ENCODE measurements at regions not wholly inside any gene's neighbourhood (a gene's known extent, or its start where the extent isn't known, plus 50 kb on each side); places are given as distances from the start of the nearest gene placed in this dataset.

DNA sequence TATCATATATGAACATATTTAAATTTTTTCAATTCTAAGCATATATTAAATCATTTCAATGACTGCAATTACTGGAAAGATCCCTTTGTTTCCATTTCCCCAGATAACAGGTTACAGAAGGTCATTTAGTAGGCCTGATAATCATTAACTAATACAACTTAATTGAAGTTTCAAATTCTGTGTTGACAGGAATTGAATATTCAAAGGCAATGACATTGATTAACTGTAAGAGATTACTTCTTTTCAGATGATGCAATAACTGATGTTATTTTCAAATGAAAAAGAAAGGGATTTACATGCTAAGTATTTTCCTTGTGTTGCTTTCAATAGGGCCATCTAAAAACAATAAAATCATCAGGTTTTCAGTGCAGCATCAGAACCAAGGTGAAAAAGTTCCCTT lies 81.1 kb upstream of the ENPEP start:
- Mint-ChIP-seq H3K27ac (no peak overlapping the region), H3K9me3 (no peaks in the 10 kb centered on the region), H3K4me1 (no peaks in the 10 kb centered on the region), H3K36me3 (no peaks in the 10 kb centered on the region), H3K4me3 (no peak overlapping the region), H3K27me3 (peaks cover 10 to 18% of the 10 kb centered on the region in 2 donors)
- no peak for DNase-seq
- no peak for ATAC-seq (replicated peaks)

DNA sequence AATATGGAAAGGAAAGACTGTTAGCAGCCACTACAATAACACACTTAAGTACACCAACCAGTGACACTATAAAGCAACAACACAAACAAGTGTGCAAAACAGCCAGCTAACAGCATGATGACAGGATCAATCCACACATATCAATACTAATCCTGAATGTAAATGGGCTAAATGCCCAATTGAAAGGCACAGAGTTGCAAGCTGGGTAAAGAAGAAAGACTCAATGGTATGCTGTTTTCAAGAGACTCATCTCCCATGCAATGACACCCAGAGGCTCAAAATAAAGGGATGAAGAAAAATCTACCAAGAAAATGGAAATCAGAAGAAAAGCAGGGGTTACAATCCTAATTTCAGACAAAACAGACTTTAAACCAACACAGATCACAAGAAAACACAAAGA lies 94.2 kb upstream of the ENPEP start:
- DNase-seq (no peak), ATAC-seq (replicated peaks) (no peak)
- Mint-ChIP-seq H3K4me1 (no peaks in the 10 kb centered on the region), H3K36me3 (peaks cover 4 to 7% of the 10 kb centered on the region in 2 donors), H3K27me3 (peaks cover 0 to 6% of the 10 kb centered on the region in 2 donors), H3K27ac (no peak overlapping the region), H3K9me3 (peaks cover 22 to 31% of the 10 kb centered on the region in 2 donors), H3K4me3 (no peak overlapping the region)

DNA sequence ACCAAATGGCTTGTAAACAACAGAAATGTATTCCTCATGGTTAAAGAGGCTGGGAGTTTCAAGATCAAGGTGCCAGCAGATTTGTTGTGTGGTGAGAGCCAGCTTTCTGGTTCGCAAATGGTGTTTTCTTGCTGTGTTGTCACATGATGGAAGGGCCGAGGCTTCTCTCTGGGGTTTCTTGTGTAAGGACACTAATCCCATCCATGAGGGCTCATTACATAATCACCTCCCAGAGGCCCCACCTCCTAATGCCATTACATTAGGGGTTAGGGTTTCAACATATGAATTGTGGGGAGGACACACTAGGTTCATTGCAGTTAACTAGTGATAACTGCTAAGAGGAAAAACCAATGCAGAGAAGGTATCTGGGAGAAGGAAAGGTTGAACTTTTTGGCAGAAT lies 103.5 kb upstream of the ENPEP start:
- H3K4me1 Mint-ChIP-seq, result no peaks in the 10 kb centered on the region
- H3K9me3 Mint-ChIP-seq, result peaks cover 0 to 7% of the 10 kb centered on the region in 2 donors
- no peaks in the 10 kb centered on the region for H3K36me3 Mint-ChIP-seq
- ATAC-seq (replicated peaks) (no peak), DNase-seq (no peak)
- H3K4me3 Mint-ChIP-seq, result no peak overlapping the region
- peaks cover 0 to 15% of the 10 kb centered on the region in 2 donors for H3K27me3 Mint-ChIP-seq
- no peak overlapping the region for H3K27ac Mint-ChIP-seq

DNA sequence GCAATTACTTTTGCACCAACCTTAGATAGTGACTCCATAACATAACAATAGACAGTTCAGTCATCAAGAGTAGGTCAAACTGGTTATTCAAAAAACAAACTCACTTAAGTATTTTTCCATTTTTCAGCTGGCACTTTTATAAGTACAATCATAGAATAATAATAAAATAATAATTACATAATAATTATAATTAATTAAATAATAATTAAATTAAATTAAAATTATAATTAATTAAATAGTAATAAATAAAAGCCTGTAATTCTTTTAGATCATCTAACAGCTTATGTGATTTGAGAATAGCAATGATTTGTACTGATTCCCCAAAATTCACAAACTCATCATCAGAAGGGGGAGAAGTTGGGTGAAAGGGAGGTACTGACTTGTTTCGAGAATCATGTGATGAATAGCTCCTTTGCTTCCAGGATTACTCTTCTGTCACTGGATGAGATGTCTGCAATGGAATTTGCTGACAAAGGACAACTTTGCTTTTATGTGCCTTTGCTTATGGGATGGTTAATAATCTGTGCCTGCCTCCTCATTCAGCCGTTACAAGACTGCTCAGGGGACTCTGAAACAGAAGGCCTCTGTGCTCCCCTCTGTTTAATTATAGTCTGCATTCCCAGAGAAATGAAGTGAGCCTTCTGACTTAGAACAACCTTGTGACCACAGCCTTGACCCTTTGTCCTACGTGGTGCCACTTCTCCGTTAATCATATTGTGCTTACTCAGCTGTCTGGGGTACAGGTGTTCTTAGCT lies 104.8 kb upstream of the ENPEP start:
- Mint-ChIP-seq H3K4me3 (no peak overlapping the region), H3K36me3 (no peaks in the 10 kb centered on the region), H3K27me3 (peaks cover 0 to 19% of the 10 kb centered on the region in 2 donors), H3K9me3 (peaks cover 0 to 7% of the 10 kb centered on the region in 2 donors), H3K27ac (no peak overlapping the region), H3K4me1 (no peaks in the 10 kb centered on the region)
- DNase-seq (no peak), ATAC-seq (replicated peaks) (no peak)

DNA sequence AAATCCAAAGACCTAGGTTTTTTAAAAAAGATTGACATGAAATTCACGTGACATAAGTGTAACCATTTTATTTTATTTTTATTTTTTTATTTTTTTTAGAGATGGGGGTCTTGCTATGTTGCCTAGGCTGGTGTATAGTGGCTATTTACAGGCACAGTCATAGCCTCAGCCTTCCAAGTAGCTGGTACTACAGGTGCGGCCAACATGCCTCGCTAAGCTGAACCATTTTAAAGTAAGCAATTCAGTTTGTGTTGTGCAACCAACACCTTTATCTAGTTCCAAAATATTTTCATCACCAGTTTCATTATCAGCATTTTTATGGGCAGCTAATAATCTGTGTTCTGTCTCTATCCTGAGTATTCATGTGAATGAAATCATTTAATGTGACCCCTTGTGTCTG lies 107.5 kb upstream of the ENPEP start:
- no peak for ATAC-seq (replicated peaks)
- no peak for DNase-seq
- H3K27me3 Mint-ChIP-seq, result peaks cover 0 to 15% of the 10 kb centered on the region in 2 donors
- peaks cover 0 to 7% of the 10 kb centered on the region in 2 donors for H3K9me3 Mint-ChIP-seq
- no peak overlapping the region for H3K4me3 Mint-ChIP-seq
- H3K4me1 Mint-ChIP-seq, result no peaks in the 10 kb centered on the region
- H3K27ac Mint-ChIP-seq, result no peak overlapping the region
- H3K36me3 Mint-ChIP-seq, result no peaks in the 10 kb centered on the region

DNA sequence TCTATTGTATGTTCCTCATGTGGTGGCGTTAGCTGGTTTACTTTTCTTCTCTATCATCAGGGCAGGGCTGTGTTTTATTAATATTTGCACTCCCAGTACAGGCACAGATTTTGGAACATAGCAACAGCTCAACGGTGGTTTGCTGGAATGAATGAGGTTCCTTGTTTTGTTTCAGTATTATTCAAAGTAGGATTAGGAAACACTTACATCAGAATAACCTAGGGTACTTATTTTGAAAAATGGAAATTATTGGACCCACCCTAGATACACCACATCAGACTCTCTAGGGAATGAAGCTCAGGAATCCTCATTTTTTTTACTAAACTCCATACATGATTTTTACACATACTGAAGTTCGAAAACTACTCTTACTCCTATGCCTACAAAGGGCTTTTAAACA lies 108.8 kb upstream of the ENPEP start:
- no peaks in the 10 kb centered on the region for H3K4me1 Mint-ChIP-seq
- ATAC-seq (replicated peaks), result no peak

DNA sequence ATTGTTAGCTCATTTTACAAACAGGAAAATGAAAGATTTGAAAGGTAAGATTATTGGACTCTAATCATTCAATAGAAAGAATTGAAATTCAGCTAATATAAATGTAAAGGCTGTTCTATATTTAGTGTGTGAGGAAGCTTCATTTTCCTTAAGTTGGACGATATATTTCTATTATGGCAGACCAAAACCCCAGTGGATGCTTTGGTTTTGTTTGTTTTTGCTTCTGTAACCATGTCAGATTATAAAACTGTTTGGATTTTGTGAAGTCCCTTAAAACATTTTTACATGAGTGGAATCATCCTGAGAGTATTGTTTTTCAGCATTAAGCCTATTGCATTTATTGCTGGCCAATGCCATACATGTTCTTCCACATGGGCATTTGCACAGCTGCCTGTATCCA lies 110.2 kb upstream of the ENPEP start:
- no peak for DNase-seq
- Mint-ChIP-seq H3K36me3 (no peaks in the 10 kb centered on the region), H3K27ac (no peak overlapping the region), H3K4me1 (no peaks in the 10 kb centered on the region), H3K4me3 (no peak overlapping the region), H3K27me3 (peaks cover 0 to 5% of the 10 kb centered on the region in 2 donors), H3K9me3 (no peaks in the 10 kb centered on the region)
- ATAC-seq (replicated peaks), result no peak

More for the DNA sequence above, 108.8 kb upstream of the ENPEP start:
- H3K27me3 Mint-ChIP-seq, result peaks cover 0 to 9% of the 10 kb centered on the region in 2 donors
- H3K27ac Mint-ChIP-seq, result no peak overlapping the region
- no peak for DNase-seq
- H3K9me3 Mint-ChIP-seq, result no peaks in the 10 kb centered on the region
- no peaks in the 10 kb centered on the region for H3K36me3 Mint-ChIP-seq
- no peak overlapping the region for H3K4me3 Mint-ChIP-seq

DNA sequence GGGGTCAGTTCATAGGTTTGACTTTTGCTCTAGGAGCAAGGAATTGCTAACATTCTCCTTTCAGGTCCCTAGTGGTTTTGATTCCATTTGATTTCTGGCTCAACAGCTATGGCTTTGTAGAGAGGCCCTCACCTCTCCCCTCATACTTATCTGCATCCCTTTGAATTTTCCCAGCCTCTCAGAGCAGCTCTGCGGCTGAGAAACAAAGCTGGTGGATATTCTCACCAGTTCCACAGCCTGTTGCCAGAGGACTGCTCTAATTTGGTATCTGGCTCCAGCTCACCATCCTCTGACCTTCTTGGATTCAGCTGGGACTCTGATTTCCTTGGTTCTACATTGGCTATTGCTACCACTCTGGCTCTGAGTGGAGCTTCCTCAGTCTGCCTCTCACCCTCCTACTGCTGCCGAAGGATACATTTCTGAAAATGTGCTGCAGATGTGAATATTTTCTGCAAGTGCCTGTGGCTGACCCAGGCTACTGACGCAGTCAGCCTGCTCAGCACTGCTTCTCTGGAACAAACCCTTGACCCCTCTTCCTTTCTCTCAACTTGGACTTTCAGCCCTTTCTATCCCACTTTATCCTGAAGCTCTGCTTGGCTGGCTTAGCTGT lies 110.9 kb upstream of the ENPEP start:
- no peaks in the 10 kb centered on the region for H3K9me3 Mint-ChIP-seq
- ATAC-seq (replicated peaks) (no peak), DNase-seq (no peak)
- no peak overlapping the region for H3K4me3 Mint-ChIP-seq
- H3K27me3 Mint-ChIP-seq, result peaks cover 0 to 5% of the 10 kb centered on the region in 2 donors
- H3K4me1 Mint-ChIP-seq, result no peaks in the 10 kb centered on the region
- H3K27ac Mint-ChIP-seq, result no peak overlapping the region
- no peaks in the 10 kb centered on the region for H3K36me3 Mint-ChIP-seq

DNA sequence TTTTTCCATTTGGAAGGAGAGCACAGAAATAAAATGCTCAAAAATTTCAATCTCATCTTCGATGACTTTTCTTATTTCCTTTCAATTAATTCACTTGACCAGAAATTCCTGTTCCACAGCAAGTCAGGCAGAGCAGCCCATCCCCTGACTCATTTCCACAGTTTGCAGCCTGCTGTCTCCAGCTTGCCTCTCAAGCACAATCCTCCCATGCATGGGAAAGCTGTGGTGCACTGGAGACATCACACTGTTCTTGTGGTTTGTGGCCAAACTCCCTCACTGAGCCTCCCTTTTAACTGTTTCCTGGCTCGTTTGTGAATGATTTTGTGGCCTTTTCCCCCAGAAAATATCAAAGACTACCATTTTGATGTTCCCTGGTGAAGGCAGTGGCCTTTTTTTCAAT lies 114.0 kb upstream of the ENPEP start:
- H3K9me3 Mint-ChIP-seq, result no peaks in the 10 kb centered on the region
- H3K4me3 Mint-ChIP-seq, result no peak overlapping the region
- peaks cover 0 to 4% of the 10 kb centered on the region in 2 donors for H3K27me3 Mint-ChIP-seq
- no peak for DNase-seq
- H3K4me1 Mint-ChIP-seq, result no peaks in the 10 kb centered on the region
- H3K36me3 Mint-ChIP-seq, result no peaks in the 10 kb centered on the region
- no peak overlapping the region for H3K27ac Mint-ChIP-seq
- no peak for ATAC-seq (replicated peaks)

DNA sequence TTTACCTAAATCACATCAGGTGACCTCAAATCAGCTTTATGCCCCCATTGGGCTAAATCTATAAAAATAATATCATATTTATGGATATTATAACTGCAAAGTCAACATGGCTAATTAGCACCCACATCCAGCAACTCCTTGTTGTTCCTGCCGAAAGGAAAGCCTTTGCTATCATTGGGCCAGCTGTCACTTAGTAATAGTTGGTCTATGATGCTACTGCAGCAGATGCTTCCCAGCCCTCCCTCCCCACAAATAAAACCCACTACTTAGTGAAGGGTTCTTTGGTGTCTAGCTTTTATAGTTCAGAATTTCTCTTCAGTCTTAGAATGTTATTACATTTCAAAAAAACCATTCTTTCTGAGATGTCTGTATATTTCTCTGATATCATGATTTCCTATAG lies 116.9 kb upstream of the ENPEP start:
- no peaks in the 10 kb centered on the region for H3K4me1 Mint-ChIP-seq

DNA sequence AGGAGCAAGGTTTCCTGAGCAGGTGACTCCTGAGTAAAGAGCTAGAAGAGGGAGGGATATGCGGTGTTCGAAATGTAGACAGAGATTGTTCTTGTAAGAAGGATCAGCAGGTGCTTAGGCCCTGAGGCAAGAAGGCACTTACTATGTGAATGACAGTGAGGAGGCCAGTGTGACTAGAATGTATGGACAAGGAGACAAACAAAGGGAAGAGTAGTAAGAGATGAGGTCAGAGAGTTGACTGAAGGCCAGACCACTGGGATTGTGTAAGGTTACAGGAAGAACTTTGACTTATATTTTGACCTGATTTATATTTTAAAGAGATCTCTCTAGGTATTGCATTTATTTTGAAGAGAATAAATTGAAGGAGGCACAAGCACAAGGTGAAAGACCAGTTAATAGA lies 118.4 kb upstream of the ENPEP start:
- Mint-ChIP-seq H3K27me3 (peaks cover 0 to 6% of the 10 kb centered on the region in 2 donors), H3K4me1 (no peaks in the 10 kb centered on the region), H3K27ac (no peak overlapping the region), H3K9me3 (no peaks in the 10 kb centered on the region), H3K36me3 (no peaks in the 10 kb centered on the region), H3K4me3 (no peak overlapping the region)
- no peak for DNase-seq
- no peak for ATAC-seq (replicated peaks)

More for the DNA sequence above, 116.9 kb upstream of the ENPEP start:
- H3K27ac Mint-ChIP-seq, result no peak overlapping the region
- ATAC-seq (replicated peaks) (no peak), DNase-seq (no peak)
- no peak overlapping the region for H3K4me3 Mint-ChIP-seq
- no peaks in the 10 kb centered on the region for H3K9me3 Mint-ChIP-seq
- no peaks in the 10 kb centered on the region for H3K36me3 Mint-ChIP-seq
- H3K27me3 Mint-ChIP-seq, result no peaks in the 10 kb centered on the region

DNA sequence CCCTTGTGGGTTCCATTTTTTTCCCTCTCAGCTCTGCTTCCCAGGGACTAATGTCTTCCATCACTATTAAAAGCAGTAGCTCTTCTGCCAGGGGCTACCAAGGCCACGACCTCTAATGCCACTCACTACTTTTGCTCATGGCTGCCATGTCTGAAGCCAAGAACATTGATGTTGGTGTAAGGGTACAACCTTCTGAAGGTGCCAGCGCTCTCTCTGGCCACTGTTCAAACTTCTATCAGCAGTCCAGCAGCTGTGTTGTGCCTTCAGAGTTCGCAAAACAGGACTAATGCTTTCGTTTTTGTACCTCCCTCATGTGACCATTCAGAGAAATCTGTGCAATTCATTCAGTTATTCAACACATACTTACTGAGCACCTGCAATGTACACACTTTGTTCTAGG lies 121.5 kb upstream of the ENPEP start:
- Mint-ChIP-seq H3K9me3 (no peaks in the 10 kb centered on the region), H3K36me3 (no peaks in the 10 kb centered on the region), H3K27me3 (peaks cover 4 to 6% of the 10 kb centered on the region in 2 donors), H3K27ac (no peak overlapping the region), H3K4me1 (no peaks in the 10 kb centered on the region), H3K4me3 (no peak overlapping the region)
- ATAC-seq (replicated peaks), result no peak
- DNase-seq, result no peak

DNA sequence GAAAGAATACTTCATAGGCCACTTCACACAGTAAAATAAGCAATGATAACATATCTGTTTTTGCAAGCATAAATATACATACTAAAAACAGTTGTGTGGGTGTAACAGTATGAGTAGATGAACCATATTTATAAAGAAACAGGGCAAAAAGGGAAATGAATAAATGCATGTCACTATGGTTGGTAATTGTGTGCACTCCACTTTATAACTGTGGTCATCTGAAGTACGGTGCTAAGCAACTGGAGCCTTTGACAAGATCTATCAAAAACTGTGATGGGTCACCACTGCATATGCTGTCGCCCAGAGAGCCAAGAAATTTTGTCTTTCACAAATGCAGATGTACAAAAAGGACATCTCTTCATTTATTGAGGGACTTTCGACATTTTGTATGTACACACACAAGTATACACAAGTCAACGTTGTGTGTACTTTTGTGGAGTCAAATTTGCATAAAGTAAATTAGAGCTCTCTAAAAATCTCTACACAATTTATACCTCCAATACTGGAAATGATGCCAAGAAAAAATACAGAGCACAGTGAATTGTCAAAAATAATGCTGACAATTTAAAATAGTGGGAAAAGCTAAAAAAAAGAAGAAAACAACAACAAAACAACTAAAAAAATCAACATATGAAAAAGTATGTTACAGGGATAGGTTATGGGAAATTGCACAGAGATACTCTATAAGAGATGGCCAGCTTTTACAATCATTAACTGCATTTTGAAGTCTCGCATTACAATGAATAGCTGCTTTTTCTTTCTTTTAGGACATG lies 123.1 kb upstream of the ENPEP start:
- Mint-ChIP-seq H3K9me3 (no peaks in the 10 kb centered on the region), H3K36me3 (no peaks in the 10 kb centered on the region), H3K4me3 (no peak overlapping the region), H3K4me1 (no peaks in the 10 kb centered on the region), H3K27me3 (peaks cover 4 to 6% of the 10 kb centered on the region in 2 donors), H3K27ac (no peak overlapping the region)
- no peak for DNase-seq
- no peak for ATAC-seq (replicated peaks)

DNA sequence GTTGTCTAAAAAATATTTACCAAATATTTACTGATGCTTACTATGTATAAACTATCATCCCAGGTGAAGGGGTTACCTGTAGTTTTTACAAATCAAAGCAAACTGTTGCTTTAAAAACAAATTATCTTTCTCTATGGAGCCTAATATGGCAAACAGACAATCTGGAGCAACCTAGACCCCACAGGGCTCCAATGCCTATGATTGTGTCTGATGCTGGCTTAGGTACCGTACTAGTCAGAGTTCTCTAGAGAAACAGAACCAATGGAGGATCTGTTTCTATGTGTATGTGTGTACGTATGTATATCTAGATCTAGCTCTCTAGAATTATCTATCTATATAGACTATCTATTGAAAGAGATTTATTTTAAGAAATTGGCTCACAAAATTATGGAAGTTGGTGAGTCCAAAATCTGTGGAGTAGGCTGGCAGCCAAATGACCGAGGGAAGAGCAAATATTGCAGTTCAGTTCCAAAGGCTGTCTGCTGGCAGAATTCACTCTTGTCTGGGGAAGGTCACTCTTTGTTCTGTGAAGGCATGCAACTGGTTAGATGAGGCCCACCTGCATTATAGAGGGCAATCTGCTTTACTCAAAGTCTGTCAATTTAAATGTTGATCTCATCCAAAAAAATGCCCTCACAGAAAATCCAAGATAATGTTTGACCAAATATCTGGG lies 127.1 kb upstream of the ENPEP start:
- no peak overlapping the region for H3K27ac Mint-ChIP-seq
- DNase-seq (no peak), ATAC-seq (replicated peaks) (no peak)
- H3K4me3 Mint-ChIP-seq, result no peak overlapping the region
- H3K27me3 Mint-ChIP-seq, result peaks cover 4 to 6% of the 10 kb centered on the region in 2 donors
- H3K9me3 Mint-ChIP-seq, result no peaks in the 10 kb centered on the region
- no peaks in the 10 kb centered on the region for H3K36me3 Mint-ChIP-seq
- no peaks in the 10 kb centered on the region for H3K4me1 Mint-ChIP-seq

Data from stimulated activated naive B cell treated with anti-CD40 and anti-IgM and Interleukin-4, amounts not matched to agents 10 μg/mL and 1 μg/mL and 100 μg/mL, for 72 hours (primary cell).